GM19397 (cell line): ENCODE measurements at regions not wholly inside any gene's neighbourhood (a gene's known extent, or its start where the extent isn't known, plus 50 kb on each side); places are given as distances from the start of the nearest gene placed in this dataset.

ENCODE experiments used
- ATAC-seq: cut with Tn5 transposase; IDR thresholded peaks from one replicate; pipeline ENCODE4 v1.9.1; 2021; ENCODE audit warnings: mild to moderate bottlenecking, moderate library complexity; ENCODE audit not compliant: unreplicated experiment

GRCh38 chr4:133493241-133493640 is 344.1 kb downstream of the PCDH10 start:
- no peak for ATAC-seq

- no peak for ATAC-seq
Measured at GRCh38 chr4:133484287-133484686, 335.2 kb downstream of the PCDH10 start.

GRCh38 chr4:133483600-133484246 is 334.6 kb downstream of the PCDH10 start:
- no peak for ATAC-seq

- no peak for ATAC-seq
Measured at GRCh38 chr4:133476063-133476462, 327.0 kb downstream of the PCDH10 start.

- ATAC-seq: no peak
Measured at GRCh38 chr4:133474501-133474900, 325.4 kb downstream of the PCDH10 start.

GRCh38 chr4:133472244-133472643 is 323.1 kb downstream of the PCDH10 start:
- no peak for ATAC-seq

- ATAC-seq: no peak
Measured at GRCh38 chr4:133467290-133467947, 318.3 kb downstream of the PCDH10 start.

GRCh38 chr4:133465022-133465421 is 315.9 kb downstream of the PCDH10 start:
- ATAC-seq: no peak

GRCh38 chr4:133464311-133464710 is 315.2 kb downstream of the PCDH10 start:
- ATAC-seq: no peak

- ATAC-seq: no peak
Measured at GRCh38 chr4:133452678-133453077, 303.6 kb downstream of the PCDH10 start.

- no peak for ATAC-seq
Measured at GRCh38 chr4:133450813-133451212, 301.7 kb downstream of the PCDH10 start.

- no peak for ATAC-seq
Measured at GRCh38 chr4:133440404-133440803, 291.3 kb downstream of the PCDH10 start.

- ATAC-seq: no peak
Measured at GRCh38 chr4:133439830-133440229, 290.7 kb downstream of the PCDH10 start.

- ATAC-seq: no peak
Measured at GRCh38 chr4:133424605-133425004, 275.5 kb downstream of the PCDH10 start.

GRCh38 chr4:133403913-133404312 is 254.8 kb downstream of the PCDH10 start:
- ATAC-seq: no peak

- ATAC-seq: no peak
Measured at GRCh38 chr4:133402616-133403015, 253.5 kb downstream of the PCDH10 start.

GRCh38 chr4:133394971-133395627 is 246.0 kb downstream of the PCDH10 start:
- ATAC-seq: no peak

GRCh38 chr4:133390198-133390855 is 241.2 kb downstream of the PCDH10 start:
- ATAC-seq: no peak

GRCh38 chr4:133389029-133389428 is 239.9 kb downstream of the PCDH10 start:
- ATAC-seq: no peak

GRCh38 chr4:133385161-133385954 is 236.3 kb downstream of the PCDH10 start:
- ATAC-seq: no peak
